Endothelial cell of umbilical vein (primary cell): ENCODE measurements at regions not wholly inside any gene's neighbourhood (a gene's known extent, or its start where the extent isn't known, plus 50 kb on each side); places are given as distances from the start of the nearest gene placed in this dataset.

ENCODE experiments used
- BruUV-seq: library from RNA; stranded (reverse); fragments of 400-500 nt; replicated peaks from 2 replicates; lab custom pipeline; 2021; lab: Mats Ljungman, UMichigan
- CTCF ChIA-PET: fragments of 300-600, 350-600 bp; sonication (Branson Sonifier 250); formaldehyde crosslinking; loops from one replicate; lab custom pipeline; 2021; ENCODE audit warnings: antibody characterized with exemption, inconsistent platforms; lab: Charles Lee
- POLR2A ChIA-PET: fragments of 300-600, 350-600 bp; sonication (Branson Sonifier 250); formaldehyde crosslinking; loops from one replicate; lab custom pipeline; 2021; ENCODE audit warnings: antibody characterized with exemption, inconsistent platforms; lab: Charles Lee
- DNase-seq: peaks from one replicate; pipeline ENCODE4 v3.0.0-alpha.2; 2011; ENCODE audit warnings: low read depth, low spot score
- FAIRE-seq: peaks from 2 replicates; lab custom pipeline; 2011; peaks lifted over from hg19 to GRCh38; lab: Jason Lieb, UNC
- H2AFZ ChIP-seq: 2 replicates; pipeline ENCODE4 v1.6.0; 2012; ENCODE audit warnings: low read depth, low read length, control low read depth, inconsistent platforms
- H3K27ac ChIP-seq: 2 replicates; pipeline ENCODE4 v1.5.1; 2011; ENCODE audit warnings: low read depth, mild to moderate bottlenecking, control low read depth, low read length, moderate library complexity; ENCODE audit not compliant: insufficient read depth
- H3K27me3 ChIP-seq, 2 experiments: 2 replicates each; pipeline versions ENCODE4 v1.6.0 to v1.6.1; 2011; ENCODE audit warnings: low read length in 2 of 2, mixed read lengths in 1 of 2; ENCODE audit not compliant: control insufficient read depth in 2 of 2, insufficient read depth in 2 of 2
- H3K36me3 ChIP-seq, 2 experiments: 2 replicates in 1 of 2; 3 replicates in 1 of 2; pipeline ENCODE4 v1.5.1; 2011; ENCODE audit warnings: low read length in 2 of 2, mild to moderate bottlenecking in 1 of 2, moderate library complexity in 1 of 2; ENCODE audit not compliant: control insufficient read depth in 2 of 2, insufficient read depth in 2 of 2; ENCODE audit errors: extremely low read depth in 1 of 2
- H3K4me1 ChIP-seq: 3 replicates; pipeline ENCODE4 v1.5.1; 2011; ENCODE audit warnings: mild to moderate bottlenecking, low read length; ENCODE audit not compliant: control insufficient read depth, insufficient read depth; ENCODE audit errors: extremely low read depth
- H3K4me2 ChIP-seq: 2 replicates; pipeline ENCODE4 v1.6.1; 2011; ENCODE audit warnings: low read length, control low read depth, mixed read lengths; ENCODE audit not compliant: insufficient read depth
- H3K4me3 ChIP-seq, 3 experiments: fragments of 200-600 bp in 1 of 3; sonication (generic), shearing (Covaris generic) in 1 of 3; replicated peaks in 1 of 3; 2 replicates each; pipeline ENCODE4 v1.5.1; 2011 to 2016; ENCODE audit warnings: control low read depth in 3 of 3, low read length in 3 of 3, mild to moderate bottlenecking in 2 of 3, inconsistent platforms in 1 of 3, low read depth in 1 of 3, moderate library complexity in 1 of 3; ENCODE audit not compliant: insufficient read depth in 1 of 3
- H3K79me2 ChIP-seq: 2 replicates; pipeline ENCODE4 v1.6.0; 2012; ENCODE audit warnings: low read length, inconsistent platforms; ENCODE audit not compliant: control insufficient read depth, insufficient read depth
- H3K9ac ChIP-seq: replicated peaks from 2 replicates; pipeline ENCODE3; 2011; ENCODE audit warnings: low read length, control low read depth; ENCODE audit not compliant: insufficient read depth; ENCODE audit errors: extremely low read depth
- H3K9me1 ChIP-seq: replicated peaks from 3 replicates; pipeline ENCODE4 v1.6.0; 2011; ENCODE audit warnings: mild to moderate bottlenecking, low read length; ENCODE audit not compliant: control insufficient read depth, insufficient read depth; ENCODE audit errors: extremely low read depth
- H3K9me3 ChIP-seq: replicated peaks from 2 replicates; pipeline ENCODE4 v1.5.1; 2012; ENCODE audit warnings: low read length, inconsistent platforms; ENCODE audit not compliant: control insufficient read depth, insufficient read depth
- H4K20me1 ChIP-seq: replicated peaks from 2 replicates; pipeline ENCODE3; 2011; ENCODE audit warnings: mild to moderate bottlenecking, low read length; ENCODE audit not compliant: control insufficient read depth, insufficient read depth; ENCODE audit errors: extremely low read depth
- CTCF ChIP-seq, 2 donors: IDR thresholded peaks; 1 replicate in 1 of 2; 2 replicates in 1 of 2; pipeline ENCODE4 v1.5.1; 2011; ENCODE audit warnings: low read length in 2 of 2, mild to moderate bottlenecking in 2 of 2, moderate library complexity in 2 of 2, control low read depth in 1 of 2, inconsistent platforms in 1 of 2, low read depth in 1 of 2; ENCODE audit not compliant: insufficient read depth in 1 of 2; ENCODE audit errors: extremely low read depth in 1 of 2
- EZH2 ChIP-seq: IDR thresholded peaks from 2 replicates; pipeline ENCODE4 v1.6.1; 2012; ENCODE audit warnings: borderline replicate concordance, low read depth, mild to moderate bottlenecking, moderate library complexity, low read length, inconsistent platforms; ENCODE audit not compliant: severe bottlenecking
- FOS ChIP-seq: IDR thresholded peaks from 2 replicates; pipeline ENCODE4 v1.6.1; 2011; ENCODE audit warnings: mild to moderate bottlenecking, low read length, moderate library complexity, borderline replicate concordance; ENCODE audit not compliant: insufficient read depth
- GATA2 ChIP-seq: IDR thresholded peaks from 2 replicates; pipeline ENCODE4 v1.7.0; 2011; ENCODE audit warnings: low read depth, mild to moderate bottlenecking, moderate library complexity, mixed read lengths, low read length; ENCODE audit not compliant: insufficient read length, insufficient read depth
- JUN ChIP-seq: IDR thresholded peaks from 2 replicates; pipeline ENCODE4 v1.6.1; 2011; ENCODE audit warnings: borderline replicate concordance, low read depth; ENCODE audit not compliant: insufficient read length, insufficient read depth
- MAX ChIP-seq: IDR thresholded peaks from 2 replicates; pipeline ENCODE4 v1.6.1; 2011; ENCODE audit not compliant: insufficient read depth, insufficient read length
- MYC ChIP-seq: IDR thresholded peaks from one replicate; pipeline ENCODE4 v1.6.1; 2011; ENCODE audit warnings: mild to moderate bottlenecking, low read depth, low read length
- POLR2A ChIP-seq: IDR thresholded peaks from 2 replicates; pipeline ENCODE4 v1.6.1; 2012; ENCODE audit warnings: low read depth, mild to moderate bottlenecking, control low read depth, low read length
- POLR2AphosphoS5 ChIP-seq: IDR thresholded peaks from 2 replicates; pipeline ENCODE4 v1.6.1; 2012; ENCODE audit warnings: low read depth, mild to moderate bottlenecking, control low read depth, low read length, moderate library complexity; ENCODE audit not compliant: insufficient read depth
- dilution Hi-C: fragments of 300-500 bp; cut with MboI; formaldehyde crosslinking; loops from one replicate; pipeline ENCODE4 v1.15.0; 2019; ENCODE audit warnings: low sequenced_read_pairs; ENCODE audit not compliant: extremely low pct_ligation_motif_present
- intact Hi-C: fragments of 100-400 bp; cut with micrococcal nuclease; formaldehyde crosslinking; loops from one replicate; pipeline ENCODE4 v1.10.0; 2022

DNA sequence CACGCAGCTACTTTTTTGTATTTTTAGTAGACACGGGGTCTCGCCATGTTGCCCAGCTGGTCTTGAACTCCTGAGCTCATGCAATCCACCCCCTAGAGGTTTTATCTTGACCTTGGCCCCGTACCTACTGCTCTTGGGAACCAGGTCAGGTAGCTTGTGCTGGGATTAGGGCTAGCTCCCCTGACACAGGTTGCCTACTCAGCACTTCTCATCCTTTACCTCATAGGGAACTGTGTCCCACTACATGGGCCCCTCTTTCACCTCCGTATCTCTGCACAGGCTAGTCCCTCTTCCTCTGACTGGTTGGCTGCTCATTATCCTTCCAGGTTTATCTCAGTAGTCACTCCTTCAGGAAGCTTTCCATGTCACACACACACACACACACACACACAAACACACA, 58.0 kb upstream of the ITPRID1 start:
- intact Hi-C loops, result no loop called here
- dilution Hi-C loops, result no loop called here
- DNase-seq (no peak), FAIRE-seq (no peak)
- no TSS peak for BruUV-seq
- Histone ChIP-seq H4K20me1 (no peaks in the 10 kb centered on the region), H3K27me3 (no peaks in the 10 kb centered on the region), H2AFZ (no peak overlapping the region), H3K9me1 (no peaks in the 10 kb centered on the region), H3K27ac (no peak overlapping the region), H3K79me2 (no peaks in the 10 kb centered on the region), H3K4me1 (no peaks in the 10 kb centered on the region), H3K4me3 (no peak overlapping the region), H3K9me3 (no peaks in the 10 kb centered on the region), H3K9ac (no peak overlapping the region), H3K36me3 (no peaks in the 10 kb centered on the region), H3K4me2 (no peak overlapping the region)
- CTCF ChIA-PET, result interaction anchor here (1.1 kb wide), 1 partner anchor 13 kb away, joined by 8 read pairs; no protein-coding TSS in a partner anchor
- POLR2A ChIA-PET, result no interaction called here
- TF ChIP-seq JUN (no peak), FOS (no peak)

- TF ChIP-seq MAX (no peak), JUN (no peak), POLR2AphosphoS5 (no peak), CTCF (IDR thresholded peaks at IDR 0.05; ENCODE audit: extremely low read depth in 1 of 2, insufficient read depth in 1 of 2, low read depth in 1 of 2, low read length in 2 of 2) (no peak), MYC (no peak), POLR2A (no peak), FOS (no peak), EZH2 (no peak), GATA2 (no peak)
- ChIA-PET POLR2A (no interaction called here), CTCF (interaction anchor here (0.8 to 2.1 kb wide), 3 partner anchors 10 to 46 kb away, joined by 4 to 9 read pairs (median 4); no protein-coding TSS in a partner anchor)
- no peak for FAIRE-seq
- no peaks in the 10 kb centered on the region for H3K9me1 ChIP-seq
- H3K79me2 ChIP-seq, result no peaks in the 10 kb centered on the region
- DNase-seq, result no peak
- intact Hi-C loops, result no loop called here
- H3K4me3 ChIP-seq, result no peak overlapping the region
- dilution Hi-C loops, result no loop called here
- no peak overlapping the region for H2AFZ ChIP-seq
- no peaks in the 10 kb centered on the region for H3K4me1 ChIP-seq
- H3K36me3 ChIP-seq, result no peaks in the 10 kb centered on the region
- H3K4me2 ChIP-seq, result no peak overlapping the region
- no peaks in the 10 kb centered on the region for H3K9me3 ChIP-seq
- H3K27ac ChIP-seq, result no peak overlapping the region
- no peak overlapping the region for H3K9ac ChIP-seq
- H4K20me1 ChIP-seq, result no peaks in the 10 kb centered on the region
- BruUV-seq, result no TSS peak
- H3K27me3 ChIP-seq, result no peaks in the 10 kb centered on the region
Observed at GRCh38 chr7:31456646-31457368, 57.1 kb upstream of the ITPRID1 start.
